GM04503 (cell line): ENCODE measurements at regions not wholly inside any gene's neighbourhood (a gene's known extent, or its start where the extent isn't known, plus 50 kb on each side); places are given as distances from the start of the nearest gene placed in this dataset.
"Not testable (repeated sequence)": the region's sequence is repeated elsewhere in the genome, so short reads cannot be mapped to it uniquely, and the experiment has no call there.

Source experiments
- DNase-seq: peaks from one replicate; pipeline ENCODE4 v3.0.0-alpha.2; 2012; ENCODE audit warnings: low read depth

DNA sequence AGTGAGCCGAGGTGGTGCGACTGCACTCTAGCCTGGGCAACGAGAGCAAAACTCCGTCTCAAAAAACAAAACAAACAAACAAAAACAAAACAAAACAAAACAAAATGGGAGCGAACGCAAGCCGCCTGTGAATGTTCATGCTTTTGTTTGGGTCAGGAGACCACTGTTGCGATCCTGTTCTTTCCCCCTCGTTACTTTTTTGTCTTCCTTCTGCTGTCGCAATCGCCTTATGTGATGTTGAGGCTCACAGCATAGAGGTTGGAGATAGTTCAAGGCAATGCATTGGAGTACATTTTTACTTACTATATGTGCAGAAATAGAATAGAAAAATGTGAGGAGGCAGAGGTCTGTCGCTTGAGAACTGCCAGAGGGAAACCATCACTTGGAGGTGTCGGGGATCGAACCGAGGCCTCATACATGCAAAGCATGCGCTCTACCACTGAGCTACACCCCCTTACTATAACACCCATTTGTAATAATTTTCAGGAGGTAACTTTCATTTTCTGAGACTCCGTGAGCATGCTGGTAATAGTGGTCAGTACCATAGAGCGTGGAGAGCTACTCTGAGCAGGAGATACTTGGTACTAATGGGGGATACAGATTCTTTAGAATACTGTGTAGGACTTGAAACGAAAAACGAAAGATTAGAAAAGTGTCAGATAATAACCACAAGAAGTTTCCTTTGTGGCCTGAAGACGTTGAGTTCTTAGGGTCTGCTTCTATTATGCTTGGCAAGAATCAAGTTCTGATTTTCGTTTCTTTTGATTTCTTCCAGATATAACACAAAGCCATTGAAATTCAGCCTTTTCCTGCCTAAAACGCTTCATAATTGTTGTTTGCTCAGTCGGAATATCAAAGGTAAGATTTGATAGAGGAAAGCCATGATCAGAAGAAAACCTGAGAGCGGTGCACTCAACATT is 121.1 kb downstream of the TRIM27 start:
- DNase-seq: no peak

DNA sequence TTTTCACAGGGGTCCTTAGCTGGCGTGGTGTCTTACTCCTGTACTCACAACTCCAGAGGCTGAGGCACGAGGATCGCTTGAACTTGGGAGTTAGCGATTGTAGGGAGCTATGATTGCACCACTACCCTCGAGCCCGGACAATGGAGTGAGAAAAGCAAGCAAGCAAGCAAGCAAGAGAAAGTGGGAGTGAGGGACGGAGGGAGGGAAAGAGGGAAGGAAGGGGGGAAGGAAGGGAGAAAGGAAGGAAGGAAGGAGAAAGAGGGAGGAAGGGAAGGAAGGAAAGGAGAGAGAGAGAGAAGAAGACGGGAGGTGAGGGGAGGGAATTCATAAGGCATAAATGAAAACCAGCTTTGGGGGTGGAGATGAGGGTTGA is 120.5 kb downstream of the TRIM27 start:
- DNase-seq: no peak

DNA sequence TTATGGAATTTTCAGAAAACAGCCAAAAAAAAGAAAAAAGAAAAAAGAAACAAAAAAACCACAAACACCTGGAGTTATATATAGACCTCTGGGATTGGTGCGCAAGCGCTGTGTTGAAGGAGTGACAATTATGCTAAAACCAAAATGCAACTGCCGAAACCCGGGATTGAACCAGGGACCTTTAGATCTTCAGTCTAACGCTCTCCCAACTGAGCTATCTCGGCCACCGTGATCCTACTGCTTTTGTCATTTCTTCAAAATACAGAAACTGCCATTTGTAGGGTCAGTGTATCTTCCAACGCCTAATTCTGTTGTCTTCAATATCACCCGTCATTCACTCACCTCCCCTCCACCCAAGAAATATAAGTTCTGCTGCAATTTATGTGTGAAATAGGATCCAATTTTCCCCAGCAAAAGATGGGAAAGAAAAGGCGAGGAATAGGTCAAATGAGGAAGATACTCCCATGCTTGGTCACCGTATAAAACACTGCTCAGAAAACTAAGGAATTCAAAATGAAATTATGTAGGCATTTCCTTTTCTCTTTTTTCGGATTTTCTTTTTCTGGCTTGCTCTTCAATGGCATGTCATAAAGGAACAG is 116.0 kb downstream of the TRIM27 start:
- DNase-seq: no peak

- DNase-seq: no peak
These were observed 115.4 kb downstream of the TRIM27 start for GRCh38 chr6:28808383-28808782.

- no peak for DNase-seq
These were observed 113.7 kb downstream of the TRIM27 start for GRCh38 chr6:28809947-28810658.

- no peak for DNase-seq
These were observed 113.1 kb downstream of the TRIM27 start for GRCh38 chr6:28810659-28811053.

DNA sequence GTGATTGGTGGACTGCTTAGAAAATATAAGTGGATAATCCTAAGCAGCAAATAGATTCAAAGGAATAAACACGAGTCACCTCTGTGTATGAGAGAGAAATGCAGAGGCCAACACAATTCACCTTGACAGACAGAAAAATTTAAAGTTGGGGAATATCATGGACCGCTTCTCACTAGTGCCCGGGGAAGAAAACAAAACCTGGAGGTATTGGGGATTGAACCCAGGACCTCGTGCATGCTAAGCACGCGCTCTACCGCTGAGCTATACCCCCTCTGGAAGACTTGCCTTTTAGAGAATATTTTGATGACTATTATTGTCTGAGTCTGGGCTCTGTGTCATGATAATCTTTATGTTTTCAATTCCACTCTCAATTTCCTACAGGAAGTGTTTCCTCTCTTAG is 111.9 kb downstream of the TRIM27 start:
- DNase-seq: no peak

DNA sequence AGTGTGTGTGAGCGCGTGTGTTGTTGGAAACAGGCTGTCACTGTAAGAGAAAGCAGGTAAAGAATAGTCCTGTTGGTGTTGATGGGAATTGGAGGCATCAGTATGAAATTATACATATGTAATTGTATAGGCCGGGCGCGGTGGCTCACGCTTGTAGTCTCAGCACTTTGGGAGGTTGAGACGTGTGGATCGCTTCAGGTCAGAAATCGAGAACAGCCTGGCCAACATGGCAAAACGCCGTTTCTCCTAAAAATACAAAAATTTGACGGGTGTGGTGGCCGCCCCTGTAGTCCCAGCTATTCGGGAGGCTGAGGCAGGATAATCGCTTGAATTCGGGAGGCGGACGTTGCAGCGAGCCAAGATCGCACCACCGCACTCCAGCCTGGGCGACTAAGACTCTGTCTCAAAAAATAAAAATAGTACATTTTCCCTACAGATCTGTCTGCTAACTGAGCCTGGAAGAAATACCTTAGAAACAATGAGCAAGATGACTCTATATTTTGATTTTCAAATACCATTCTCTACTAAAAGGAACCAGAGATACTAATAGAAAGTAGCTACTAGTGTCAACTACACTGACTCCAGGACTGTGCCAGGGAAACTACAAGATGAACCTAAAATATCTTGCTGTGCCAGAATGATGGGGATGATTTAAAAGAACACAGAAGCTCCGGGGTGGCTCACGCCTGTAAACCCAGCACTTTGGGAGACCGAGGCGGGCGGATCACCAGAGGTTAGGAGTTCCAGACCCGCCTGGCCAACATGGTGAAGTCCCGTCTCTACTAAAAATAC is 110.8 kb downstream of the TRIM27 start:
- no peak for DNase-seq

DNA sequence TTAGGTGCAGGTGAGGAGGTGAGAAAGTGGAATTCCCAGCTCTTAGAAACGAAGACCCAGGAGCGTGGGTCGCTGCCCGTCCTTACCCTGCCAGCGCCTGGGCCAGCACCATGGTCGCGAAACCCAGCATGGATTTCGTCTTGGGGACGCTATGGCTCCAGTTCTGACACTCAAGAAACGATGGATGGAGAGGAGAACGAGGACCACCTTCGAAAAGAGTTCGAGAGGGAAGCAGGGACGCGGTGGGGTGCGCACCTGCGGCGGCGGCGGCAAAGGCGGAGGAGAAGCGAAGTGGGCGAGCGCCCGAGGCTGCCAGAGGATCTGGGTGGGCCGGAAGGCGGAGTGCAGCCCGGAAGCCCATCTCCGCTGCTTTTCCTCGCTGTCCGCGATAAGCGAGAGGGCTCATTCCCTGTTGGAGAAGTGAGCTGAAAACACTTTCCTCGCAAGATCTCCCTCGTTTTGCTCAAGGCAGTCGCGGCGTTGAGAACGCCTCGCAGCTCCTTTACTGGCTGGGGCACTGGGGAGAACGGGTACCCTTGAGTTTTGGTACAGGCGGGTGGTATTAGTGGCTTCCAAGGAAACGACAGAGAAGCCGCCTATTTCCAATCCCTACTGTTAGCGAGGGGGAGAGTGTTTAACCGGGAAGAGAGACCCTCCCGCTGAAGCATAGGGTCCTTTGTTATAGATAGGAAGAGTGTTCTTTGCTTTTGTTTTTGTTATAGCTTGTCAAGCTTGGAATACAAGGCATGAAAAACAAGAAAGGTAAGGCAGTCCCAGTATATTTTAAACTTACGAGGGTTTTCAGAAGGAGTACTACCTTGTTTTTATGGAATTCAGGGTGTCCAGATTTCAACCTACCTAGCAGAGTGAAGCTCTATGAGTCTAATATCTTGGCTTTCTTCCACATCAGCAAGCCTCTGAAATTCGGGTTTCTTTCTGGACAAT is 109.5 kb downstream of the TRIM27 start:
- DNase-seq: no peak

- no peak for DNase-seq
These were observed 107.4 kb downstream of the TRIM27 start for GRCh38 chr6:28816339-28816908.

GRCh38 chr6:28816909-28817807 is 106.6 kb downstream of the TRIM27 start:
- peak; percentile 46 for DNase-seq

DNA sequence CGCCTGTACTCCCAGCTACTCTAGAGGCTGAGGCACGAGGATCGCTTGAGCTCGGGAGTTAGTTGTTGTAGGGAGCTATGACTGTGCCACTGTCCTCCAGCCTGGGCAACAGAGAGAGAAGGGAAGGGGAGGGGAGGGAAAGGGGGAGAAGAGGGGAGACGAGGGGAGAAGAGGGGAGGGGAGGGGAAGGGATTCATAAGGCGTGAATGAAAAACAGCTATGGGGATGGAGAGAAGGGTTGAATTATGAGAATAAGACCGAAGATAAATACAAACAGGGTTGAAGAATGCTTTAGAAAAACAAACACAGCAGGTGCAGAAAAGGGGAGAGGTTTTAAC is 106.0 kb downstream of the TRIM27 start:
- no peak for DNase-seq

DNA sequence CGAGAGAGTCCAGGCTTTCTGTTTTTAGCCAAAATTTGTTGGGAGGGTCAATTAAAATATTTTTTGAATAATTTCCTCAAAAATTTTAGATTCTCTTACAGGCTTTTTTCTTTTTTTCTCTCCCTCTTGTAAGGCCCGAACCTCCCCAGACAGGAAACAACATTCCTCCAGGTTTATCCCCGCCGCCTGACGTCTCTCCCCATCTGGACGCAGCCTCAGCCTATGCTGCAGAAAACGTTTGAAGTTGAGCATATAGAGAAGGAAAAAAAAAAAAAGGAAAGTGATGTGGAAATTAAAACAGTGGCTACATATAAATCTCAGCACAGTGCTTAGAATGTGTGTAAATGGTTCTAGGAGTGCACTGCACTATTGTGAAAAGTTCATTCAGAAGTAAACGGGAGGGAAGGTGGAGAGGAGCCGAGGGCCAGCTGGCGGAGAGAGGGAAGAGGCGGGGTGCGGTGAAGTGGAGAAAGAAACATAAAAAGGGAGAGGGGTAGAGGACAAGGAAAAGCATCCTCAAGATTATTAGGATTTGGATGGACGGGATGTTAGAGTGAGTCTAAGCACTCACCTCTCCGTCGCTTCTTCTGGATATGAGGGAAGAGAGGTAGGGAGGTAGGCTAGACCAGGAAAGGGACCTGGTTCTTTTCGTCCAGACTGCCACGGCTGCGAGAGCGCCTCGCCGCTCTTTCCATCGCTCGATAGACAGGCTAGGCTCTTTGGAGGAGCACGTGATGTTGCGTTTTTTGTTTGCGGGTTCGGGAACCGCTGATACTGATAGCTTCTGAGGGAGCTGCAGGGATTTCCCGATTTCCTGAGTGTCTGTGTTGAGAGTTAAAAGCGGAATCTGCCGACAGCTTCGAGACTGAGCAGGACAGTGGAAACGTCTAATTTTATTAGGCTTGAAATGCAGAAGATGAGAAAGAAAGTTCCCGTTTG is 98.7 kb downstream of the TRIM27 start:
- no peak for DNase-seq

- no peak for DNase-seq
These were observed 98.0 kb downstream of the TRIM27 start for GRCh38 chr6:28825732-28826293.

DNA sequence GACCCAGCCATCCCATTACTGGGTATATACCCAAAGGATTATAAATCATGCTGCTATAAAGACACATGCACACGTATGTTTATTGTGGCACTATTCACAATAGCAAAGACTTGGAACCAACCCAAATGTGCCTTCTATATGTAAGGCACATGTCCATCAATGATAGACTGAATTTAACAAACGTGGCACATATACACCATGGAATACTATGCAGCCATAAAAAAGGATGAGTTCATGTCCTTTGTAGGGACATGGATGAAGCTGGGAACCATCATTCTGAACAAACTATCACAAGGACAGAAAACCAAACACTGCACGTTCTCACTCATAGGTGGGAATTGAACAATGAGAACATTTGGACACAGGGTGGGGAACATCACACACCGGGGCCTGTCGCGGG is 92.1 kb downstream of the TRIM27 start:
- not testable (repeated sequence) for DNase-seq

GRCh38 chr6:28836703-28837102 is 87.1 kb downstream of the TRIM27 start:
- not testable (repeated sequence) for DNase-seq

GRCh38 chr6:28838289-28838633 is 85.5 kb downstream of the TRIM27 start:
- DNase-seq: no peak
